A172 (cell line): ENCODE measurements at regions not wholly inside any gene's neighbourhood (a gene's known extent, or its start where the extent isn't known, plus 50 kb on each side); places are given as distances from the start of the nearest gene placed in this dataset.

ENCODE experiments used
- DNase-seq: peaks from one replicate; pipeline ENCODE4 v3.0.0-alpha.2; 2015; ENCODE audit warnings: low spot score

DNA sequence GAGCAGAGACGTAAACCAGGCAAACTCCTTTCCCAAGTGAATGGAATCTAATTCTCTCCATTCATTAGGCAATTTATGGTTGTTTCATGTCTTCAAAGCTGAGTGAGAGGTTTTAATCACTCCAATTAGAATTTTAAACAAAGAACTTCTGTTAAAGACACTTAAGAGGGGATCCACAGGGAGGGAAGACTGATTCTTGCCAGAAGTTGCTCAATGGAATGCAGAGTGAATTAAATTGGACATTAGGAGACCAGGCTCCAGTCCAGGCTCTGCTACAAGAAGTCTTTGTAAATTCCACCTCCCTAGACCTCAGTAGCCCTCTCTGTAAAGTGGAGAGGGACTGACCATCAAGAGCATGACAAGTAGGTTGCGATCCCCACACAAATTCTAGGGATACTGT is 130.7 kb upstream of the TMEM72 start:
- no peak for DNase-seq

DNA sequence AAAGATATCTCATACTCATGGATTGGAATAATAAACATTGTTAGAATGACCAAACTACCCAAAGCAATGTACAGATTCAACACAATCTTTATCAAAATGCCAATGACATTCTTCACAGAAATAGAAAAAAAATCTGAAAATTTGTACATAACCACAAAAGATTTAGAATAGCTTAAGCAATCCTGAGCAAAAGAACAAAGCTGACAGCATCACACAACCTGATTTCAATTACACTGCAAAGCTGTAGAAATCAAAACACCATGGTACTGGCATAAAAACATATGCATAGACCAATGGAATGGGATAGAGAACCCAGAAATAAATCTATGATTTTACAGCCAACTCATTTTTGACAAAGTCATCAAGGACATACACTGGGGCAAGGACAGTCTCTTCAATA is 130.0 kb upstream of the TMEM72 start:
- DNase-seq, result no peak

DNA sequence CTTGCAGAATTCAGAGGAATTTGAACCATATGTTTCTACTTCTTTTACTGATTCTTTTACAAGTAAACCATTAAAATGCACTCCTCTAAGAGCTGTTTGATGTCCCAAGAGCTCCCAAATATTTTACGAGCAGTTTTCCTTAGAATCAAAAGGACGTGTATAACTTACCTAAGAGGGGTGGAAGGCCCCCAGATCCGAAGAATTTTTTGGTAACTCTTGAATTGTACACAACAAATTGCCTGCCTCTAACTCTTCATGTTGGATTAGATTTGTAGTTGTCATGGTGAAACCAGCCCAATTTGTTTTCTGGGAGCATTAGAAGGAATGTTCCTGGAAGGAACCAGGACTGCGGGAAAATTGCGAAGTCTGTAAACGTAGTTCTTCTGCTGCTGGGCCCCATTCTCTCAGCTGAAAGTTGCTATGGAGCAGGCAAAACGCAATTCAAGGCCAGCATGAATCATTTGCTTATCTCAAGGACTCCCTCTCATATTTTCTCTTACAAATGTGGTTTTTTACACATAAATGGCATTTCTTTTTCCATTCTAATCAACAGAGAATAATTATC is 124.8 kb upstream of the TMEM72 start:
- DNase-seq, result peak; percentile 15

DNA sequence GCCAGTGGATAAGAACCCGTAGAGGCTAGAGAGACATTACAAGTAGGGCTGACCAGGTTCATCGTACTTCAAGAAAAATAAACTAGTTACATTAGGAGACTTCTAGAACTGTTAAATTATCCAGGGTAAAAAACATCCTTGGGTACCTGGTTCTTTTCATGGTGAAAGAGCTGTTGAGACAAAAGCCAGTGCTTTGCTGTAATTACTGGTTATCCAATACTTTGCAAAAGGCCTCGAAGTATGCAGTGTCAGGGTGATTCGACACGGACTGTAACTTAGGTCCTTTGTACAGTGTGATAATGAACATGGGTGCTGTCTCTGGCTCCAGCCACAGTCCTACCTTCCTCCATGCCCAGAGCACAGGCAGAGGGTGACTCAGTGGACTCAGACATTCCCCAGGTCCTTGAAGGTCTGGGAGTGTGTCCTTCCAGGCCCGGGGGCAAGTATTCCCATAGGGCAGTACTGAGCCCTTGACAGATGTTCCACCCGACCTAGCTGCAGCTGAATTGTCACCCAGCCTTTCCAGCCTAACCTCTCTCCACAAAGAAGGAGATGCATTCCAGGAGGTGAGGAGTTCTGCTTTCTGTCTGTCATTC is 123.6 kb upstream of the TMEM72 start:
- no peak for DNase-seq

- DNase-seq, result no peak
Observed at GRCh38 chr10:44788147-44789129, 122.7 kb upstream of the TMEM72 start.

DNA sequence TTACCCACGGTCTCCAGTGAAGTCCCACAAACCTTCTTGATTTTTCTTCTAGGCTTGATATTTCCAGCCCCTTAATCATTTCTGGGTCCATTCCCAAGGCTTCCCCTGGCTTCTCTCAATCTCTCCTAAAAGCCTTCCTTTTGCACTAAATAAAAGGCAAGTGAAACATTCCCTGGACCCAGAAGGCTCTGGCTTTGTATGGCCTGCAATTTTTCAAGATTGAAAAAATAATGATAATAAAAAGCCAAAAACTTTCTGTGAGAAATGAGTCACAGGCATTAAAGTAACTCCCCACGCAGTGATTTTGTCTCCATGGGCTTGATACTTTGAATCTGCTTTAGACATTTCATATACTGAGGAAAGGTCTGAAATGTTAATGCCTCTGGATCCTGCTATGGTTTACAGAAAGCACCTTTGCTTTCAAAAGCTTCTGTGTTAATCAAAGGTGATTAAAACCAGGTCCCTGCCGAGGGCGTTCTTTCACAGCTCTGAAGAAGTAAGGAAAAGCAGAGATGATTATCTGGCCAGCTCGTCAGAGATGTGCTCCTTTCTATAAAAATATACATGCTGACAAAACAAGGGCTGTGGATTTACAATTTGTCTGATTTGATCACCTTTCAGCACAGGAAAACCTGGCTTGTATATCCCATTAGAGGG is 118.9 kb upstream of the TMEM72 start:
- DNase-seq, result no peak

DNA sequence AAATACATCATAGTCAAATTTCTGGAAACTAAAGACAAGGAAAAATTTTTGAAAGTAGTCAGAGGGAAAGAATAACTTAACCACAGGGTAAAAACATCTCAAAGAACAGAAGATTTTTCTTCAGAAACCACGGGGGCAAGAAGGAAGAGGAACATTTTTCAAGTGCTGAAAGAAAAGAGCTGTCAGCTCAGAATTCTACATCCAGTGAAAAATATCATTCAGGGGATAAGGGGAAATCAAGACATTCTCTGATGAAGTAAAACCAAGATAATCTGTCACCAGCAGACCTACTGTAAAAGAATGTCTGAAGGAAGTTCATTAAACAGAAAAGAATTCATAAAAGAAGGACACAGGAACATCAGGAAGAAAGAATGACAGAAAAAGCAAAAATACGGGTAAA is 111.2 kb upstream of the TMEM72 start:
- DNase-seq, result no peak

GRCh38 chr10:44801383-44802327 is 109.5 kb upstream of the TMEM72 start:
- DNase-seq, result peak; percentile 96

- DNase-seq, result no peak
Observed at GRCh38 chr10:44803862-44804261, 107.3 kb upstream of the TMEM72 start.

DNA sequence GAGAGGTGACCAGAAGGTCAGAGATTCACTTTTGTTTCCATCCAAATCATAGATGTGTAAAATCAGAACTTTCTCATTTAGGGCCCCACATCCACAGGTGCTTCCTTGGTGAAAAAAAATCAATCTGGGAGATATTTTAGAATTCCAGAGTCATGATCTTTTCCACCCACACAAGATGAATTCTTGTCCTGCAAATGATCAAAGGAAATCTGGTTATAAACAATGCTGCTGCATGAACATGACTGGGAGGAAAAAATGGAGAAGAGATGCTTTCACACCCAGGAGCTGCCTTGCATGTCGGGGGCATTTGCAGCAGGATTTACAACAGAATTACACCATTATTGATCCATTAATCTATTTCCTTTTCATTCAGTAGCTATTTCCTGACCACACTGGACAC is 106.5 kb upstream of the TMEM72 start:
- DNase-seq, result no peak

- DNase-seq, result no peak
Observed at GRCh38 chr10:44805466-44806210, 105.5 kb upstream of the TMEM72 start.

- no peak for DNase-seq
Observed at GRCh38 chr10:44806950-44807349, 104.2 kb upstream of the TMEM72 start.

DNA sequence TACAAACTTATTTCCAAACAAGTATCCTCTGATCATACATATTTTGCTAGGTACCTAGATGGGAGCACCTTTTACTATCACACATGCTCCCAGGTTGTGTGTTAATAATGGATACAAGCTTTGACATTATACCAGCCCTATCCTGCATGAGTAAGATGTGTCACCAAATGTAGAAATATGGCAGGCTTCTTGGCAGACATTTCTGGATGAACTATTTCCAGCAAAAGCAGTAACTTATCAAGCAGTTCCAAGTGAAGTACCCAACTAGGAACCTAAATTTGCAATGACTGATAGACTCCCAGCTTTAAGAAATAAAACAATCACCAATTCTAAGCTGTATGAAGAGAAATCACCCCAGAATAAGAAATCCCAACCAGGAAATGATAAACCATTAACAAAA is 103.7 kb upstream of the TMEM72 start:
- no peak for DNase-seq

DNA sequence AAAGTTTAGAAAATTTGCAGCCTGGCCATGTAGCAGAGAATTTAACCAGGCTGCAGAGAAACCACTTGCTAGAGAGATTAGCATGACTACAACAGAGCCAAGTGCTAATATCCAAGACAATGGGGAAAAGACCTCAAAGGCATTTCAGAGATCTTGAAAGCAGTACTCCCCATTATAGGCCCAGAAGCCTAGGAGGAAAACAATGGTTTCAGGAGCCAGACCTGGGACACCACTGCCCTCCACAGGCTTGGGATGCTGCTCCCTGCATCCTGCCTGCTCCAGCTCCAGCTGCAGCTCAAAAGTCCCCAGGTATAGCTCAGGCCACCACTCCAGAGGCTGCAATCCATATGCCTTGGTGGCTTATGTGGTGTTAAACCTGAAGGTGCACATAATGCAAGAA is 101.5 kb upstream of the TMEM72 start:
- DNase-seq, result no peak

GRCh38 chr10:44811072-44811471 is 100.1 kb upstream of the TMEM72 start:
- DNase-seq, result no peak

- no peak for DNase-seq
Observed at GRCh38 chr10:44813201-44813600, 97.9 kb upstream of the TMEM72 start.

GRCh38 chr10:44814929-44815328 is 96.2 kb upstream of the TMEM72 start:
- DNase-seq, result no peak

- no peak for DNase-seq
Observed at GRCh38 chr10:44818041-44818649, 93.0 kb upstream of the TMEM72 start.

- no peak for DNase-seq
Observed at GRCh38 chr10:44818701-44819127, 92.4 kb upstream of the TMEM72 start.

- DNase-seq, result no peak
Observed at GRCh38 chr10:44820094-44820493, 91.0 kb upstream of the TMEM72 start.
